Loucy (cell line): ENCODE measurements at regions not wholly inside any gene's neighbourhood (a gene's known extent, or its start where the extent isn't known, plus 50 kb on each side); places are given as distances from the start of the nearest gene placed in this dataset.

ENCODE experiments used
- H2AFZ ChIP-seq: fragments of 200-600 bp; sonication (generic); 2 replicates; pipeline ENCODE4 v1.6.0; 2016; ENCODE audit warnings: antibody characterized with exemption, mild to moderate bottlenecking, low read length, moderate library complexity
- H3F3A ChIP-seq: fragments of 200-600 bp; 2 replicates; pipeline ENCODE4 v1.6.0; 2016; ENCODE audit warnings: antibody characterized with exemption, low read depth, mild to moderate bottlenecking
- H3K27me3 ChIP-seq: fragments of 200-600 bp; sonication (generic); 2 replicates; pipeline ENCODE4 v1.6.1; 2014; ENCODE audit warnings: low read length, mild to moderate bottlenecking; ENCODE audit not compliant: insufficient read depth, poor library complexity, severe bottlenecking
- H3K36me3 ChIP-seq: fragments of 200-600 bp; sonication (generic); 2 replicates; pipeline ENCODE4 v1.6.1; 2016; ENCODE audit warnings: low read length; ENCODE audit not compliant: insufficient read depth
- H3K4me1 ChIP-seq: fragments of 200-600 bp; sonication (generic); 2 replicates; pipeline ENCODE4 v1.5.1; 2014; ENCODE audit warnings: low read length, mild to moderate bottlenecking; ENCODE audit not compliant: insufficient read depth, poor library complexity, severe bottlenecking
- H3K4me2 ChIP-seq: fragments of 200-600 bp; sonication (generic); 2 replicates; pipeline ENCODE4 v1.6.0; 2014; ENCODE audit warnings: antibody characterized with exemption, low read length, low read depth, mild to moderate bottlenecking; ENCODE audit not compliant: poor library complexity, severe bottlenecking
- H3K4me3 ChIP-seq: fragments of 200-600 bp; sonication (generic); 2 replicates; pipeline ENCODE4 v1.5.1; 2014; ENCODE audit warnings: low read length, mild to moderate bottlenecking, mixed read lengths; ENCODE audit not compliant: poor library complexity, severe bottlenecking
- H3K79me2 ChIP-seq: fragments of 200-600 bp; sonication (generic); 2 replicates; pipeline ENCODE4 v1.6.1; 2014; ENCODE audit warnings: low read length; ENCODE audit not compliant: insufficient read depth
- H3K9ac ChIP-seq: fragments of 200-600 bp; sonication (generic); 2 replicates; pipeline ENCODE4 v1.6.0; 2014; ENCODE audit warnings: mild to moderate bottlenecking, low read depth, low read length, moderate library complexity; ENCODE audit not compliant: poor library complexity, severe bottlenecking
- H3K9me2 ChIP-seq: fragments of 200-600 bp; sonication (generic); replicated peaks from 2 replicates; pipeline ENCODE4 v1.6.1; 2016; ENCODE audit warnings: low read depth, low read length, mixed read lengths
- H3K9me3 ChIP-seq: fragments of 200-600 bp; sonication (generic); 2 replicates; pipeline ENCODE4 v1.6.1; 2014; ENCODE audit warnings: mild to moderate bottlenecking, antibody characterized with exemption, low read length, low read depth; ENCODE audit not compliant: insufficient read depth
- H4K20me1 ChIP-seq: fragments of 200-600 bp; sonication (generic); 2 replicates; pipeline ENCODE4 v1.6.0; 2014; ENCODE audit warnings: antibody characterized with exemption, low read length, mild to moderate bottlenecking; ENCODE audit not compliant: insufficient read depth, poor library complexity, severe bottlenecking
- EZH2phosphoT487 ChIP-seq: fragments of 200-600 bp; IDR thresholded peaks from 2 replicates; pipeline ENCODE4 v1.6.1; 2018; ENCODE audit warnings: antibody characterized with exemption, mild to moderate bottlenecking, moderate library complexity, borderline replicate concordance
- TF ChIP-seq, protein P1 (sequence below): fragments of 200-600 bp; sonication (generic); conservative IDR thresholded peaks from 2 replicates; pipeline ENCODE4 v1.5.1; 2014; ENCODE audit warnings: mild to moderate bottlenecking, antibody characterized with exemption, low read length

DNA sequence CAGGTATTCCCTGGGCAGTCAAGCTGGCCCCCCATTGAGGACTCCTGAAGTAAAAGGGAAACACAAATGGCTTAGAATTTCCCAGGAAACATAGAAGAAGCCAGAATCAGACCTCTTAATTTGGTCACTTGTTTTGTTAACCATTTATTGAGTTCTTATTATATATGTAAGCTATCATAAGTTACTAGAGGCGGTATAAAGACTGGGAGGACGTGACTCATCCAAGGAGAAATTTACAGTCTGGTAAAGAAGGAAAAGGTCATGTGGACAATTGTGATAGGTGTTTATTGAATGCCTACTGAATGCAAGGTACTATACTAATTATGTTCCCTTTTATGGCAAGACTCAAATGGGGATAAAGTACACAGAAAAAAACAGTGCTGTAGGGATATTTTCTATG, 146.7 kb downstream of the DYRK2 start:
- Histone ChIP-seq H3K4me1 (no peaks in the 10 kb centered on the region), H4K20me1 (no peaks in the 10 kb centered on the region), H3K4me3 (no peak overlapping the region), H3F3A (no peaks in the 10 kb centered on the region), H3K79me2 (no peaks in the 10 kb centered on the region), H3K9me3 (no peaks in the 10 kb centered on the region), H2AFZ (no peak overlapping the region), H3K4me2 (no peak overlapping the region), H3K36me3 (no peaks in the 10 kb centered on the region), H3K9ac (no peak overlapping the region), H3K9me2 (no peaks in the 10 kb centered on the region), H3K27me3 (no peaks in the 10 kb centered on the region)
- TF ChIP-seq, protein P1, sequence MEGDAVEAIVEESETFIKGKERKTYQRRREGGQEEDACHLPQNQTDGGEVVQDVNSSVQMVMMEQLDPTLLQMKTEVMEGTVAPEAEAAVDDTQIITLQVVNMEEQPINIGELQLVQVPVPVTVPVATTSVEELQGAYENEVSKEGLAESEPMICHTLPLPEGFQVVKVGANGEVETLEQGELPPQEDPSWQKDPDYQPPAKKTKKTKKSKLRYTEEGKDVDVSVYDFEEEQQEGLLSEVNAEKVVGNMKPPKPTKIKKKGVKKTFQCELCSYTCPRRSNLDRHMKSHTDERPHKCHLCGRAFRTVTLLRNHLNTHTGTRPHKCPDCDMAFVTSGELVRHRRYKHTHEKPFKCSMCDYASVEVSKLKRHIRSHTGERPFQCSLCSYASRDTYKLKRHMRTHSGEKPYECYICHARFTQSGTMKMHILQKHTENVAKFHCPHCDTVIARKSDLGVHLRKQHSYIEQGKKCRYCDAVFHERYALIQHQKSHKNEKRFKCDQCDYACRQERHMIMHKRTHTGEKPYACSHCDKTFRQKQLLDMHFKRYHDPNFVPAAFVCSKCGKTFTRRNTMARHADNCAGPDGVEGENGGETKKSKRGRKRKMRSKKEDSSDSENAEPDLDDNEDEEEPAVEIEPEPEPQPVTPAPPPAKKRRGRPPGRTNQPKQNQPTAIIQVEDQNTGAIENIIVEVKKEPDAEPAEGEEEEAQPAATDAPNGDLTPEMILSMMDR = no peak
- no peak for TF ChIP-seq EZH2phosphoT487

DNA sequence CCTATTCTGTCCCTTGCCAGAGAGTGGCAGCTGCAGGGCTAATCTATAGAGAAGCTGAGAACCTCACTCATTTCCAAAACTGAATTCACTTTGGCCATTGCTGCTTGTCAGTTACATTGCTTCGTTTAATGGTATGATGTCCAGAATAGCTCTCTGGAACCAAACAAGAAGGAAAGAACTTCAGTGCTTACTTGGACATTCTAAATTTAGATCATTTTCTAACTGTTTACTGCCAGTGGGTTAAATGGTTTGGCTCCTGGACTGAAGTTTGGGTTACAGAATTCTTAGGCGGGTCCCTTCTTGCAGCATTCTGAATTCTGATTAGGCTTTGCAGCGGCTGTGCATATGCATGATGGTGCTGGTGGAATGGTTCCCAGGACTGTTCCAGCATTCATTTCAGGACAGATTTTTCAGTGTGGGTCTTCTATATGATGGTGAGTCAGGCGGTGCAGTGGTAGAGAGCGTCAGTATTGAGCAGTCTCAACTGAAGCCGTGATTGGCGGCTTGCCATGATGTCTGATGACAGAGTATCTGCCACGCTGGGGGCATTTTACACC, 148.7 kb downstream of the DYRK2 start:
- no peak overlapping the region for H3K9ac ChIP-seq
- TF ChIP-seq EZH2phosphoT487 = no peak
- TF ChIP-seq, protein P1 = no peak
- H3K9me3 ChIP-seq = no peaks in the 10 kb centered on the region
- no peaks in the 10 kb centered on the region for H3F3A ChIP-seq
- no peaks in the 10 kb centered on the region for H3K36me3 ChIP-seq
- no peaks in the 10 kb centered on the region for H3K9me2 ChIP-seq
- H4K20me1 ChIP-seq = no peaks in the 10 kb centered on the region
- H3K79me2 ChIP-seq = no peaks in the 10 kb centered on the region
- no peaks in the 10 kb centered on the region for H3K4me1 ChIP-seq
- H3K4me3 ChIP-seq = no peak overlapping the region
- no peak overlapping the region for H3K4me2 ChIP-seq
- no peaks in the 10 kb centered on the region for H3K27me3 ChIP-seq
- H2AFZ ChIP-seq = no peak overlapping the region

DNA sequence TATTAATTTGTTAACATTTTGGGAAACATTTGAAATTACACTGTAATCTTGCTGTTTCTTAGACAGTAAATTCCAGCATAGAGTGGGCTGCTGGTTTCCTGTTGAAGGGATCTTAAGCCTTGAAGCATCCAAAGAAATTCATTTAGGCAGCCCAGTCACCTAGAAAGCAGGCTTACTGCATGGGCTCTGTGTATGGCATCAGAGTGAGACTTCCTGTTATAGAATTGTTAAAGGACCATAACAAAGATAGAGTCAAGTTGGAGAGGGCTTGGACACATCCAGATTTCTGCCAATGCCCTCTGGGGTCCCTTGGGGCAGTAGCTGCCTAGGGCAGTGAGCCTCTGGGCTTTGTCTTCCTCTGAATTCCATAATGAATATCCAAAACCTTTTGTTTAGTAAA, 149.2 kb downstream of the DYRK2 start:
- no peaks in the 10 kb centered on the region for H3F3A ChIP-seq
- no peak for TF ChIP-seq EZH2phosphoT487
- TF ChIP-seq, protein P1 = no peak
- no peaks in the 10 kb centered on the region for H3K4me1 ChIP-seq
- no peaks in the 10 kb centered on the region for H3K36me3 ChIP-seq
- H3K9me3 ChIP-seq = no peaks in the 10 kb centered on the region
- no peaks in the 10 kb centered on the region for H4K20me1 ChIP-seq
- H3K79me2 ChIP-seq = no peaks in the 10 kb centered on the region
- H3K27me3 ChIP-seq = no peaks in the 10 kb centered on the region
- H3K9me2 ChIP-seq = no peaks in the 10 kb centered on the region
- H2AFZ ChIP-seq = no peak overlapping the region
- no peak overlapping the region for H3K4me3 ChIP-seq
- no peak overlapping the region for H3K9ac ChIP-seq
- H3K4me2 ChIP-seq = no peak overlapping the region
